GM12865 (cell line): ENCODE measurements at regions not wholly inside any gene's neighbourhood (a gene's known extent, or its start where the extent isn't known, plus 50 kb on each side); places are given as distances from the start of the nearest gene placed in this dataset.

Source experiments
- DNase-seq: peaks from one replicate; pipeline ENCODE4 v3.0.0; 2010; ENCODE audit warnings: low read depth
- H3K4me3 ChIP-seq: 2 replicates; pipeline ENCODE4 v1.5.1; 2011; ENCODE audit warnings: mild to moderate bottlenecking, low read depth, low read length, control low read depth
- TF ChIP-seq, protein P1 (sequence below): IDR thresholded peaks from 2 replicates; pipeline ENCODE4 v1.5.1; 2011; ENCODE audit warnings: low read length, control low read depth, low read depth, inconsistent platforms; ENCODE audit not compliant: insufficient read depth; ENCODE audit errors: missing control alignments

DNA sequence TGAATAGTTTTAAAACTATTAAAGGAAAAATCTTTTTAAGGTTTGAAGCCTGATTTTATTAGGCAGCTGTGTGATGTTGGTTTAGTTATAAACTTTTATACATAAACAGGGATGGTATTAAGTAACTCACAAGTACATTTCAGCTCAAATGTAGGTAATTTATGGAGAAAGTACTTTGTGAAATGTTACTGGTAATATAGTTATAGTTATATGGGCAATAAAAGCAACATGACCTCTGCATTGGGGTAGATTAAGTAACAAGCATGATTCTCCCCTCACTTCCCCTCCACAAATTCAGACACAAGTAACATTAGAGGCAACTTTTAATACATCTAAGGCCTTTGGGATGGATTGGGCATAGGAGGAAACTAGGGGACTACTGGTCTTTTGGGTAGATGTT lies 154.3 kb upstream of the ID4 start:
- TF ChIP-seq, protein P1, sequence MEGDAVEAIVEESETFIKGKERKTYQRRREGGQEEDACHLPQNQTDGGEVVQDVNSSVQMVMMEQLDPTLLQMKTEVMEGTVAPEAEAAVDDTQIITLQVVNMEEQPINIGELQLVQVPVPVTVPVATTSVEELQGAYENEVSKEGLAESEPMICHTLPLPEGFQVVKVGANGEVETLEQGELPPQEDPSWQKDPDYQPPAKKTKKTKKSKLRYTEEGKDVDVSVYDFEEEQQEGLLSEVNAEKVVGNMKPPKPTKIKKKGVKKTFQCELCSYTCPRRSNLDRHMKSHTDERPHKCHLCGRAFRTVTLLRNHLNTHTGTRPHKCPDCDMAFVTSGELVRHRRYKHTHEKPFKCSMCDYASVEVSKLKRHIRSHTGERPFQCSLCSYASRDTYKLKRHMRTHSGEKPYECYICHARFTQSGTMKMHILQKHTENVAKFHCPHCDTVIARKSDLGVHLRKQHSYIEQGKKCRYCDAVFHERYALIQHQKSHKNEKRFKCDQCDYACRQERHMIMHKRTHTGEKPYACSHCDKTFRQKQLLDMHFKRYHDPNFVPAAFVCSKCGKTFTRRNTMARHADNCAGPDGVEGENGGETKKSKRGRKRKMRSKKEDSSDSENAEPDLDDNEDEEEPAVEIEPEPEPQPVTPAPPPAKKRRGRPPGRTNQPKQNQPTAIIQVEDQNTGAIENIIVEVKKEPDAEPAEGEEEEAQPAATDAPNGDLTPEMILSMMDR: no peak
- no peak overlapping the region for H3K4me3 ChIP-seq
- no peak for DNase-seq

DNA sequence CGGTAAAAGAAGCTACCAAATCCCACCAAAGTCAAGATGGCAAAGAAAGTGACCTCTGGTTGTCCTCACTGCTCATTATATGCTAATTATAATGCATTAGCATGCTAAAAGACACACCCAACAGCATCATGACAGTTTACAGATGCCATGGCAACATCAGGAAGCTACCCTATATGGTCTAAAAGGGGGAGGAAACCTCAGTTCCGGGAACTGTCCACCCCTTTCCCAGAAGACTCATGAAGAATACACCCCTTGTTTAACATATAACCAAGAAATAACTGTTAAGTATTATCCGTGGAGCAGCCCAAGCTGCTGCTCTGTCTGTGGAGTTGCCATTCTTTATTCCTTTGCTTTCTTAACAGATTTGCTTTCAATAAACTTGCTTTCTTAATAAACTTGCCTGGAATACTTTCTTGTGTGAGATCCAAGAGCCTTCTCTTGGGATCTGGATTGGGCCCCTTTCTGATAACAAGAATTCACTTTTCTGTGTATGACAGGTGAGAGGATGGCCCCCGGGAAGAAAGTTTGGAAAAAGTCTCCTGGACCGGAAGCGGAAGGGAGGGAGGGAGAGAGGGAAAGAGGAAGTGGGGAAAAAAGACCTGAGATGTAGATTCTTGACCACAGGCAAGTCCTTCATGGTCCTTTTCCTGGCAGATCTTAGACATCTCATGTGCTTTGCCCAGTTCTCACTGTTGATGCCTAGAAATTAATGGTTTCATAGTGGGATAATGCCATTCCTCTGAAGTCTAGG lies 146.7 kb upstream of the ID4 start:
- H3K4me3 ChIP-seq: no peak overlapping the region
- DNase-seq: no peak
- TF ChIP-seq, protein P1: no peak

DNA sequence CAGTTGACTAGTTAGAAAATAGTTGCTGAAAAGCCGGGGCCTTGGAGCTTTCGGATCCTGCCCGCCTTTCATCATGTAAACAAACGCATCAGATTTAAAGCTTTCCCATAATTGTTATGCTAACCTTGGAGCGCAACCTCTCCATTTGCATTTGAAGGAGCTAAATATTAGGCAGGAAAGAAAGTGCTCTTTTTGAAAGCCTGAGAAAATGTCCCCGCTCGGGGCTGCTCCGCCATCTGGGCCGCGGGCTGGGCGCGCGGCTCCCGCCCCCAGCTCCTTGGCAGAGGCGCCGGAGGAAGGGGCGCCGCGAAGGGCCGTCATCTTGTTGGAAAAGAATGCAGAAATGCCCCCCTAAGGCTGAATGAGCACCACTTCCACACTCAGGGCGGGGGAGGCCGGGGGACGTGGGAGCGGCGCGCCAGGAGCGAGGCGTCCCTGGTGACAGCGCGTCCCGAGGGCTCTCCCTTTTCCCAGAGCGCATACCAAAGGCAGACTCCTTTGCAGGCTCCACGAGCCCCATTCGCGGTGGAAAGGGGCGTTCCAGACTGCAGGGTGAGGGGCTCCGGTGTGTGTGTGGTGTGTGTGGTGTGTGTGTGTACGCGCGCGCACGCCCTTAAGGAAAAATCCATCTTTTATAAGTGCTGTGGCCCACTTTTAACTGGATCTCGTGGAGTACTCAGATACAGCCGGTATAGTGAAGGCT lies 145.6 kb upstream of the ID4 start:
- H3K4me3 ChIP-seq: no peak overlapping the region

DNA sequence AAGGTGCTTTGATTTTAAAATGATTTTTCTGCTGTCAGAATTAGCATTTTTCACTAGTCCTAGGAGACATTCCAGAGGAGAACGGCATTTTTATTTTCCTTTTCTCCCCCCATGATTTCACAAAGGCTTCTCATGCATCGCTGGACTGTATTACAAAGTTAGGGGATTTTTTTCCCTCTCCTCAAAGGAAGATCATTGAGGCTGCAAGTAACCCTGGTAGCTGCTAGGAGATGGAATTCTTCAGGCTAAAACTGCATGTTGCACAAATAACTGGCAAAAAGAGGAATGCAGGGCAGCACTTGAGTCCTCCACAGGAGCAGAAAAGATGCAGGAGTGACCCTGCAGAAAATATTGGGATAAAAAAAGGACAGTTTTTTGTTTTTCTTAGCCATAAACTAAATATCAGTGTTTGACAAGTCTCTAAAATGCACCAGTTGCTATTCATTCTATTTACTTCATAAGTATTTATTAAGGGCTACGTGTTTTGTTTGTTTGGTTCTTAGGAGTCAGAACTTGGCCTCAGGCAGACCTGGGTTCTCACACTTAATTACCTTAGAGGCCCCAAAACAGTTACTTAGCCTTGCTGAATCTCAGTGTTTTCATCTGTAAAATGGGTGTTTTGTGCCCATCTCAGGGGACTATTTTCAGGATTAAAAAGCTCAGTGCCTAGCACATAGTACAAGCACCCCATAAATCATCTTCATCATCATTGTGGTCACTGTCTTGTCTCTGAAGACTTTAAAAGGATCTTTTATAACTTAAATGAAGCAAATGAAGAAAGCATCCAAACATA lies 144.5 kb upstream of the ID4 start:
- DNase-seq: no peak
- TF ChIP-seq, protein P1: no peak

More for the DNA sequence above, 145.6 kb upstream of the ID4 start:
- no peak for DNase-seq
- TF ChIP-seq, protein P1: no peak

DNA sequence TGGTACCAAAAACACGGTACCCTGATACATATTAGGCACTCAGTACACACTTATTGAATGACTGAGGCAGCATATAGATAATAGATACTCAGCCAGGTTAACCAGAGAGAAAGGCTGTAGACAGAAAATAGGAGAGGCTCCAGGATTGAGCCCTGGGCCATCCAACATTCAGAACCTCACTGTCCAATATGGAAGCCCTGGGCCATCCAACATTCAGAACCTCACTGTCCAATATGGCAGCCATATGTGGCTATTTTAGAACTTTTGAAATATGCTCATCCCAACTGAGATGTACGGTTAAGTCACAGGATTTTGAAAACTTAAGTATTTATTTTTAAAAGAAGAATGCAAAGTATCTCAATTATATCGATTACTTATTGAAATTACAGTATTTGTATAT lies 142.5 kb upstream of the ID4 start:
- no peak overlapping the region for H3K4me3 ChIP-seq
- no peak for DNase-seq
- TF ChIP-seq, protein P1: no peak

More for the DNA sequence above, 144.5 kb upstream of the ID4 start:
- H3K4me3 ChIP-seq: no peak overlapping the region

DNA sequence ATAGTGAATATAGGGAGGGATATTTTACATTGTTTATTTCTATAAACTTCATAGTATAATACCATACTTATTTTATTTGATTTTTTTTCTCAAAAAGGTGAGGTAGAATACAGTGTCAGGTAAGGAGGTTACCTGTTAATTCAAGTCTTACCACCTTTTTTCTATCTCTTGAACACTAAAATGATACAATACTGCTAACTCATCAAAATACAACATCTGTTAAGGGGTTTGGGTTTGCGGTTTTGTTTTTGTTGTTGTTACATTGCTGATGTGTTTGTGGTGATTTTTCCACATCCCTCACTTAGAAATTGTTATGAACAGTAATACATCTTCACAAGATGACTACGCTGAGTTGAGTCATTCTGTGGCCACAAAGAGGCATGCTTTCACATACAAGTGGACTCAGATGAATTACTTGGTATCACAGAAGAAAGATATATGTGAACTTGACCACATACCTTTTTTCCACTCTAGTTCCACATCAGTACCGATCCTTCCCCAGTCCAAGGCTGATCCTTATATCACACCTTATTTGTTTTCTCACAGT lies 139.4 kb upstream of the ID4 start:
- TF ChIP-seq, protein P1: no peak
- no peak overlapping the region for H3K4me3 ChIP-seq
- DNase-seq: no peak
